Neural progenitor cell (in vitro differentiated cells): ENCODE measurements at regions not wholly inside any gene's neighbourhood (a gene's known extent, or its start where the extent isn't known, plus 50 kb on each side); places are given as distances from the start of the nearest gene placed in this dataset.

Experiments
- EZH2phosphoT487 ChIP-seq: fragments of 200-600 bp; sonication (generic); IDR thresholded peaks from 2 replicates; pipeline ENCODE4 v1.6.1; 2017; ENCODE audit warnings: antibody characterized with exemption
- TF ChIP-seq, protein P1 (sequence below): fragments of 200-600 bp; sonication (generic); IDR thresholded peaks from 2 replicates; pipeline ENCODE4 v1.5.1; 2017; ENCODE audit warnings: antibody characterized with exemption, mild to moderate bottlenecking

DNA sequence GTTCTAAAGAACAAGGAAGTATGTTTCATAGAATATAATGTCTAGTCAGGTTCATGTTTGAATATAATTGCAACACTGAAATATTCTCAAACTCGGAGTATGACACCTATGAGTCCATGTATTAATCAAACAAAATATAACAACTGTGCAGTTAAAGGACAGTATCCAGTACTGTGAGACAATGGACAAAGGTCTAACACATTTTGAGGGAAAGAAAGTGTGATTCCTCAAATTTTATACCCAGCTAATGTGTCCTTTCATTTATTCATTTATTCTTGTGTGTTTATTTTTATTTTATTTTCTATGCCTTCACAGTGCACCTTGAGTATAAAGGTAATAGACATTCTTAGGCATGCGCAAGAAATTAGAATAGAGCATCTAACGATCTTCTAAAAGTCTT is 401.0 kb upstream of the ZFHX3 start:
- TF ChIP-seq, protein P1, sequence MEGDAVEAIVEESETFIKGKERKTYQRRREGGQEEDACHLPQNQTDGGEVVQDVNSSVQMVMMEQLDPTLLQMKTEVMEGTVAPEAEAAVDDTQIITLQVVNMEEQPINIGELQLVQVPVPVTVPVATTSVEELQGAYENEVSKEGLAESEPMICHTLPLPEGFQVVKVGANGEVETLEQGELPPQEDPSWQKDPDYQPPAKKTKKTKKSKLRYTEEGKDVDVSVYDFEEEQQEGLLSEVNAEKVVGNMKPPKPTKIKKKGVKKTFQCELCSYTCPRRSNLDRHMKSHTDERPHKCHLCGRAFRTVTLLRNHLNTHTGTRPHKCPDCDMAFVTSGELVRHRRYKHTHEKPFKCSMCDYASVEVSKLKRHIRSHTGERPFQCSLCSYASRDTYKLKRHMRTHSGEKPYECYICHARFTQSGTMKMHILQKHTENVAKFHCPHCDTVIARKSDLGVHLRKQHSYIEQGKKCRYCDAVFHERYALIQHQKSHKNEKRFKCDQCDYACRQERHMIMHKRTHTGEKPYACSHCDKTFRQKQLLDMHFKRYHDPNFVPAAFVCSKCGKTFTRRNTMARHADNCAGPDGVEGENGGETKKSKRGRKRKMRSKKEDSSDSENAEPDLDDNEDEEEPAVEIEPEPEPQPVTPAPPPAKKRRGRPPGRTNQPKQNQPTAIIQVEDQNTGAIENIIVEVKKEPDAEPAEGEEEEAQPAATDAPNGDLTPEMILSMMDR = no peak
- no peak for TF ChIP-seq EZH2phosphoT487
